Fibroblast of mammary gland (primary cell): ENCODE measurements at regions not wholly inside any gene's neighbourhood (a gene's known extent, or its start where the extent isn't known, plus 50 kb on each side); places are given as distances from the start of the nearest gene placed in this dataset.

Source experiments
- DNase-seq: peaks from one replicate; pipeline ENCODE4 v3.0.0-alpha.2; 2010; ENCODE audit warnings: low read depth
- H3K4me3 ChIP-seq: 2 replicates; pipeline ENCODE4 v1.5.1; 2011; ENCODE audit warnings: low read depth, mild to moderate bottlenecking, low read length, moderate library complexity; ENCODE audit not compliant: control insufficient read depth
- CTCF ChIP-seq: conservative IDR thresholded peaks from 2 replicates; pipeline ENCODE4 v1.5.1; 2011; ENCODE audit warnings: low read depth, low read length, inconsistent platforms; ENCODE audit not compliant: control insufficient read depth, insufficient read depth

GRCh38 chr22:49609207-49609876 is 218.3 kb downstream of the BRD1 start:
- DNase-seq, result no peak
- H3K4me3 ChIP-seq, result no peak overlapping the region
- no peak for TF ChIP-seq CTCF

GRCh38 chr22:49608660-49609059 is 219.0 kb downstream of the BRD1 start:
- no peak for DNase-seq
- no peak overlapping the region for H3K4me3 ChIP-seq
- TF ChIP-seq CTCF, result no peak

- TF ChIP-seq CTCF, result no peak
- no peak for DNase-seq
- H3K4me3 ChIP-seq, result no peak overlapping the region
Observed at GRCh38 chr22:49608228-49608627, 219.4 kb downstream of the BRD1 start.

GRCh38 chr22:49607821-49608220 is 219.9 kb downstream of the BRD1 start:
- no peak overlapping the region for H3K4me3 ChIP-seq
- no peak for TF ChIP-seq CTCF
- no peak for DNase-seq

GRCh38 chr22:49606562-49607290 is 220.9 kb downstream of the BRD1 start:
- H3K4me3 ChIP-seq, result no peak overlapping the region
- no peak for DNase-seq
- no peak for TF ChIP-seq CTCF

GRCh38 chr22:49604732-49605302 is 222.9 kb downstream of the BRD1 start:
- DNase-seq, result no peak
- no peak for TF ChIP-seq CTCF
- H3K4me3 ChIP-seq, result no peak overlapping the region
